ENCODE measurements at regions not wholly inside any gene's neighbourhood (a gene's known extent, or its start where the extent isn't known, plus 50 kb on each side); places are given as distances from the start of the nearest gene placed in this dataset.

DNA sequence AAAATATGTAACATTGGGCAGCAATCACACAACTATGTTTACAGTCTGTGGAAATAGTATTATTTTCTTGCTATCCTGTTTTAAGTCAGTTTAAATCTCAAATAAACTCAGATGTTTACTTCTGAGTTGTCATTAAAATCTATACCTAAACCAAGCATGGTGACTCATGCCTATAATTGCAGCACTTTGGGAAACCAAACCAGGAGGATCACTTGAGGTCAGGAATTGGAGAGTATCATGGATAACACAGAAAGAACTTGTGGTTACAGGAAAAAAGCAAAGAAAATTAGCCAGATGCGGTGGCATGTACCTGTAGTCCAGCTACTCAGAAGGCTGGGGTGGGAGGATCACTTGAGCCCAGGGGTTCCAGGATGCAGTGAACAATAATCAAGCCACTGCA, 631.6 kb upstream of the EPHA6 start:
- Mint-ChIP-seq H3K9me3 (ENCODE audit: unreplicated experiment) (no peaks in the 10 kb centered on the region), H3K36me3 (ENCODE audit: insufficient read depth, unreplicated experiment) (no peaks in the 10 kb centered on the region), H3K4me3 (ENCODE audit: unreplicated experiment) (no peak overlapping the region), H3K27ac (ENCODE audit: unreplicated experiment) (no peak overlapping the region), H3K27me3 (ENCODE audit: insufficient read depth, unreplicated experiment) (no peaks in the 10 kb centered on the region), H3K4me1 (ENCODE audit: low read depth, unreplicated experiment) (no peaks in the 10 kb centered on the region)
- H3K9me3 ChIP-seq, result no peaks in the 10 kb centered on the region
- DNase-seq, result no peak
- H3K36me3 ChIP-seq (ENCODE audit: control insufficient read depth, insufficient read depth, low read length), result no peaks in the 10 kb centered on the region
- CTCF ChIA-PET, result no interaction called here
- H3K27me3 ChIP-seq (replicated peaks; ENCODE audit: control insufficient read depth, insufficient read depth, low read length), result no peaks in the 10 kb centered on the region
- POLR2A ChIA-PET, result no interaction called here
- H3K4me3 ChIP-seq (ENCODE audit: low read depth, low read length), result no peak overlapping the region
- TF ChIP-seq, protein P1, sequence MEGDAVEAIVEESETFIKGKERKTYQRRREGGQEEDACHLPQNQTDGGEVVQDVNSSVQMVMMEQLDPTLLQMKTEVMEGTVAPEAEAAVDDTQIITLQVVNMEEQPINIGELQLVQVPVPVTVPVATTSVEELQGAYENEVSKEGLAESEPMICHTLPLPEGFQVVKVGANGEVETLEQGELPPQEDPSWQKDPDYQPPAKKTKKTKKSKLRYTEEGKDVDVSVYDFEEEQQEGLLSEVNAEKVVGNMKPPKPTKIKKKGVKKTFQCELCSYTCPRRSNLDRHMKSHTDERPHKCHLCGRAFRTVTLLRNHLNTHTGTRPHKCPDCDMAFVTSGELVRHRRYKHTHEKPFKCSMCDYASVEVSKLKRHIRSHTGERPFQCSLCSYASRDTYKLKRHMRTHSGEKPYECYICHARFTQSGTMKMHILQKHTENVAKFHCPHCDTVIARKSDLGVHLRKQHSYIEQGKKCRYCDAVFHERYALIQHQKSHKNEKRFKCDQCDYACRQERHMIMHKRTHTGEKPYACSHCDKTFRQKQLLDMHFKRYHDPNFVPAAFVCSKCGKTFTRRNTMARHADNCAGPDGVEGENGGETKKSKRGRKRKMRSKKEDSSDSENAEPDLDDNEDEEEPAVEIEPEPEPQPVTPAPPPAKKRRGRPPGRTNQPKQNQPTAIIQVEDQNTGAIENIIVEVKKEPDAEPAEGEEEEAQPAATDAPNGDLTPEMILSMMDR (IDR thresholded peaks at IDR 0.05; ENCODE audit: insufficient read depth in 1 of 2, low read depth in 1 of 2, low read length in 1 of 2, severe bottlenecking in 1 of 2, unreplicated experiment in 1 of 2), result no peak
- intact Hi-C loops (cut with micrococcal nuclease; ENCODE audit: unreplicated experiment), result no loop called here
- no TSS peak for BruUV-seq (replicated peaks)
- no peaks in the 10 kb centered on the region for H3K4me1 ChIP-seq

- DNase-seq, result no peak
- Mint-ChIP-seq H3K4me3 (ENCODE audit: unreplicated experiment) (no peak overlapping the region), H3K36me3 (ENCODE audit: insufficient read depth, unreplicated experiment) (no peaks in the 10 kb centered on the region), H3K4me1 (ENCODE audit: low read depth, unreplicated experiment) (no peaks in the 10 kb centered on the region), H3K27me3 (ENCODE audit: insufficient read depth, unreplicated experiment) (no peaks in the 10 kb centered on the region), H3K27ac (ENCODE audit: unreplicated experiment) (no peak overlapping the region), H3K9me3 (ENCODE audit: unreplicated experiment) (no peaks in the 10 kb centered on the region)
- no peaks in the 10 kb centered on the region for H3K36me3 ChIP-seq (ENCODE audit: control insufficient read depth, insufficient read depth, low read length)
- no peaks in the 10 kb centered on the region for H3K9me3 ChIP-seq
- no peaks in the 10 kb centered on the region for H3K27me3 ChIP-seq (replicated peaks; ENCODE audit: control insufficient read depth, insufficient read depth, low read length)
- BruUV-seq (replicated peaks), result no TSS peak
- intact Hi-C loops (cut with micrococcal nuclease; ENCODE audit: unreplicated experiment), result no loop called here
- ChIA-PET POLR2A (no interaction called here), CTCF (no interaction called here)
- no peaks in the 10 kb centered on the region for H3K4me1 ChIP-seq
- TF ChIP-seq, protein P1 (IDR thresholded peaks at IDR 0.05; ENCODE audit: insufficient read depth in 1 of 2, low read depth in 1 of 2, low read length in 1 of 2, severe bottlenecking in 1 of 2, unreplicated experiment in 1 of 2), result no peak
- H3K4me3 ChIP-seq (ENCODE audit: low read depth, low read length), result no peak overlapping the region
Measured at GRCh38 chr3:96183871-96184270, 630.5 kb upstream of the EPHA6 start.

- H3K4me1 Mint-ChIP-seq (ENCODE audit: low read depth, unreplicated experiment), result no peaks in the 10 kb centered on the region
- Histone ChIP-seq H3K27me3 (replicated peaks; ENCODE audit: control insufficient read depth, insufficient read depth, low read length) (no peaks in the 10 kb centered on the region), H3K4me1 (no peaks in the 10 kb centered on the region), H3K36me3 (ENCODE audit: control insufficient read depth, insufficient read depth, low read length) (no peaks in the 10 kb centered on the region), H3K4me3 (ENCODE audit: low read depth, low read length) (no peak overlapping the region), H3K9me3 (no peaks in the 10 kb centered on the region)
- no peak overlapping the region for H3K4me3 Mint-ChIP-seq (ENCODE audit: unreplicated experiment)
- no peak overlapping the region for H3K27ac Mint-ChIP-seq (ENCODE audit: unreplicated experiment)
- no peaks in the 10 kb centered on the region for H3K27me3 Mint-ChIP-seq (ENCODE audit: insufficient read depth, unreplicated experiment)
- intact Hi-C loops (cut with micrococcal nuclease; ENCODE audit: unreplicated experiment), result no loop called here
- H3K9me3 Mint-ChIP-seq (ENCODE audit: unreplicated experiment), result no peaks in the 10 kb centered on the region
- ChIA-PET POLR2A (no interaction called here), CTCF (no interaction called here)
- TF ChIP-seq, protein P1 (IDR thresholded peaks at IDR 0.05; ENCODE audit: insufficient read depth in 1 of 2, low read depth in 1 of 2, low read length in 1 of 2, severe bottlenecking in 1 of 2, unreplicated experiment in 1 of 2), result no peak
- no TSS peak for BruUV-seq (replicated peaks)
- H3K36me3 Mint-ChIP-seq (ENCODE audit: insufficient read depth, unreplicated experiment), result no peaks in the 10 kb centered on the region
- no peak for DNase-seq
Measured at GRCh38 chr3:96190024-96190616, 624.3 kb upstream of the EPHA6 start.

Data from Caco-2 (cell line).